Vagina (tissue), 2 donors: ENCODE measurements at regions not wholly inside any gene's neighbourhood (a gene's known extent, or its start where the extent isn't known, plus 50 kb on each side); places are given as distances from the start of the nearest gene placed in this dataset.

ENCODE experiments used
- DNase-seq, 2 donors: peaks; one replicate each; pipeline ENCODE4 v3.0.0-alpha.2; 2017; ENCODE audit errors: extremely low spot score in 2 of 2
- H3K27ac ChIP-seq: fragments of 200-600 bp; sonication (generic); one replicate; pipeline ENCODE4 v1.5.1; 2019
- H3K27me3 ChIP-seq: fragments of 200-600 bp; sonication (generic); one replicate; pipeline ENCODE4 v1.5.1; 2019
- H3K36me3 ChIP-seq, 2 donors: fragments of 200-600 bp; sonication (generic); one replicate each; pipeline ENCODE4 v1.5.1; 2017 to 2019
- H3K4me1 ChIP-seq: fragments of 200-600 bp; sonication (generic); one replicate; pipeline ENCODE4 v1.5.1; 2019
- H3K4me3 ChIP-seq, 2 donors: fragments of 200-600 bp; sonication (generic); 1 replicate in 1 of 2; 2 replicates in 1 of 2; pipeline ENCODE4 v1.5.1; 2016 to 2019
- H3K9me3 ChIP-seq: fragments of 200-600 bp; sonication (generic); one replicate; pipeline ENCODE4 v1.5.1; 2019
- POLR2A ChIP-seq, 2 donors: fragments of 450-650 bp; IDR thresholded peaks; one replicate each; pipeline ENCODE4 v1.6.1; 2017; ENCODE audit warnings: antibody characterized with exemption in 2 of 2, mild to moderate bottlenecking in 2 of 2, moderate library complexity in 2 of 2
- POLR2AphosphoS5 ChIP-seq, 2 donors: sonication (generic); formaldehyde crosslinking; IDR thresholded peaks; one replicate each; pipeline ENCODE4 v1.9.0; 2017; ENCODE audit warnings: antibody characterized with exemption in 2 of 2, mild to moderate bottlenecking in 2 of 2, low read depth in 1 of 2; ENCODE audit not compliant: insufficient read depth in 1 of 2
- intact Hi-C: fragments of 100-400 bp; cut with DNase I; formaldehyde crosslinking; loops from one replicate; pipeline ENCODE4 v1.15.1; 2023
- TF ChIP-seq, protein P1 (sequence below), 3 experiments: fragments of 450-650 bp in 2 of 3; fragments of 200-600 bp in 1 of 3; sonication (generic) in 1 of 3; IDR thresholded peaks; one replicate each; pipeline ENCODE4 v1.5.1; 2017 to 2019; ENCODE audit warnings: antibody characterized with exemption in 3 of 3, mild to moderate bottlenecking in 2 of 3, moderate library complexity in 2 of 3

DNA sequence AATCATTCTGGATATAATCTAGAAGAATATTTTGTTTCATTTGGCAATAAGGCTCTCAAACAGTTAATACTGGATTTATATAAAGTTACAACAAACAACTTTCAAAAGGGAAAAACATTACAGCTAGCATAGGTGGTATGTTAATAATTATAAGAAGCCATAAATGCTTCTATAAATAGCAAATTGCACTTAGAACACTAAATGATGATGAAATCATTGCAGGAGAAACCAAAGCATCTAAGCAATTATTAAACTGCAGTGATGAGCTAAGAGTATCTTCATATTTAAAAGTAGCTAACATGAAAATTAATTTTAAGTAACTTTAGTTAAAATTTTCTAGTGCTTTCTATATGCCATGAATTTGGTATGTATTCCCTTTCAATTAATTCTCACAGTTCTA, 189.5 kb downstream of the CENPC start:
- Histone ChIP-seq H3K4me1 (no peaks in the 10 kb centered on the region), H3K27me3 (no peaks in the 10 kb centered on the region), H3K27ac (no peak overlapping the region), H3K9me3 (no peaks in the 10 kb centered on the region), H3K4me3 (no peak overlapping the region), H3K36me3 (no peaks in the 10 kb centered on the region)
- intact Hi-C loops = no loop called here
- DNase-seq = no peak
- no peak for TF ChIP-seq POLR2AphosphoS5 (IDR thresholded peaks at IDR 0.05; ENCODE audit: insufficient read depth in 1 of 2, low read depth in 1 of 2)
- no peak for TF ChIP-seq POLR2A (IDR thresholded peaks at IDR 0.05)

DNA sequence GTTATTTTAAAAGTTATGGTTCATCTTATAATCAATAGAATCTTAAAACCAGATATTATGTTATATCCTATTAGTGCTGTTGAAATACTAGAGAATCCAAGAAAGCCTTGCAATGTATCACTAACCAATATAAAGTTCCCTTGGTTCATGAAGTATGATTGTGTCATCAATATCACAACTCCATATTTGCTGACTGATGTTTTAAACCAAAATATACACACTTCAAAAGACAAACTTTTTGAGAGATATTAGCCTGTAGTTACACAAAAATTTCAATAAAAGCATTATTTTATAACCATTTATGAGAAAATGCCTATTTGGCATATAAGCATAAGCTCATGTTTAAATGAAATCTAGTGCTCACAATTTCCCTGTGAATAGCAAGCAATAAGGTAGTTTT, 198.6 kb downstream of the CENPC start:
- no peak for TF ChIP-seq POLR2A (IDR thresholded peaks at IDR 0.05)
- TF ChIP-seq, protein P1, sequence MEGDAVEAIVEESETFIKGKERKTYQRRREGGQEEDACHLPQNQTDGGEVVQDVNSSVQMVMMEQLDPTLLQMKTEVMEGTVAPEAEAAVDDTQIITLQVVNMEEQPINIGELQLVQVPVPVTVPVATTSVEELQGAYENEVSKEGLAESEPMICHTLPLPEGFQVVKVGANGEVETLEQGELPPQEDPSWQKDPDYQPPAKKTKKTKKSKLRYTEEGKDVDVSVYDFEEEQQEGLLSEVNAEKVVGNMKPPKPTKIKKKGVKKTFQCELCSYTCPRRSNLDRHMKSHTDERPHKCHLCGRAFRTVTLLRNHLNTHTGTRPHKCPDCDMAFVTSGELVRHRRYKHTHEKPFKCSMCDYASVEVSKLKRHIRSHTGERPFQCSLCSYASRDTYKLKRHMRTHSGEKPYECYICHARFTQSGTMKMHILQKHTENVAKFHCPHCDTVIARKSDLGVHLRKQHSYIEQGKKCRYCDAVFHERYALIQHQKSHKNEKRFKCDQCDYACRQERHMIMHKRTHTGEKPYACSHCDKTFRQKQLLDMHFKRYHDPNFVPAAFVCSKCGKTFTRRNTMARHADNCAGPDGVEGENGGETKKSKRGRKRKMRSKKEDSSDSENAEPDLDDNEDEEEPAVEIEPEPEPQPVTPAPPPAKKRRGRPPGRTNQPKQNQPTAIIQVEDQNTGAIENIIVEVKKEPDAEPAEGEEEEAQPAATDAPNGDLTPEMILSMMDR (IDR thresholded peaks at IDR 0.05) = no peak
- TF ChIP-seq POLR2AphosphoS5 (IDR thresholded peaks at IDR 0.05; ENCODE audit: insufficient read depth in 1 of 2, low read depth in 1 of 2) = no peak
- H3K9me3 ChIP-seq = no peaks in the 10 kb centered on the region
- no peaks in the 10 kb centered on the region for H3K27me3 ChIP-seq
- no peak overlapping the region for H3K27ac ChIP-seq
- H3K36me3 ChIP-seq = no peaks in the 10 kb centered on the region
- intact Hi-C loops = no loop called here
- DNase-seq = no peak
- H3K4me3 ChIP-seq = no peak overlapping the region
- H3K4me1 ChIP-seq = no peaks in the 10 kb centered on the region

DNA sequence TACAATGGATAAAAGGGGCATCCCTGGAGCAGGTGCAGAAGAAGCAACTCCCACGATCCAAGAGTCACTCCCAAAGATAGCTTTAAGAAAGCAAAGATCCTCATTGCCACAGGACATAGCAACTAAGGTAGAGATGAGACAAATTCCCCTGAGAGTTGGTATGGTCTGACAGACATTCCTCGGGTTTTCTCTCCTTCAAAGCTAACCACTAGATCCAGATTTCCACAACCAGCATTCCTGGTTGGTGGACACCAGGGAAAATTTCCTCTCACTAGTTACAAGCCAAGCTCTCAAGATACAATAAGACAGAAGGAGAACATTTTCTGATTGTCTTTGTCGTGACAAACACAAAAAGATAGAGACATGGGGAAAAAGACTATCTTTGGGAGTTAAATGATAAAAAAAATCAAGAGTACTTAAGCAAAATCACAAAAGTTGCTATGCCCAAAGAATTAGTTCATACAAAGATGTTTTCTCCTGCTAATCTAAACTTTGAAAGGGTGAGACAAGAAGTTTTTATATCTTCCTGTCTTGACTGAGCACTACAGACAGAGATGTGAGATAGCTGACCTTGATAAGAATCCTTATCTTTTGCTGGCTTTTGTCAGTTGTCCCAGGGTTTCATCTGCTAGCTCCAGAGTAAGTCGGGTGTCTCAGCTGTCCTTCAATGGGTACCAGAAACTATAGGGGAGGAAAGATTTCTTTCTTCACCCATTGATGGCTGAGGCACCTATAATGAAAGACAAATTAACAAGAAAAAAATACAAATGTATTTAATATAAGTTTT, 200.5 kb downstream of the CENPC start:
- Histone ChIP-seq H3K4me3 (no peak overlapping the region), H3K4me1 (no peaks in the 10 kb centered on the region), H3K9me3 (no peaks in the 10 kb centered on the region), H3K27ac (no peak overlapping the region), H3K36me3 (no peaks in the 10 kb centered on the region), H3K27me3 (no peaks in the 10 kb centered on the region)
- intact Hi-C loops = no loop called here
- TF ChIP-seq, protein P1 (IDR thresholded peaks at IDR 0.05) = no peak
- TF ChIP-seq POLR2A (IDR thresholded peaks at IDR 0.05) = no peak
- TF ChIP-seq POLR2AphosphoS5 (IDR thresholded peaks at IDR 0.05; ENCODE audit: insufficient read depth in 1 of 2, low read depth in 1 of 2) = no peak
- DNase-seq = no peak

DNA sequence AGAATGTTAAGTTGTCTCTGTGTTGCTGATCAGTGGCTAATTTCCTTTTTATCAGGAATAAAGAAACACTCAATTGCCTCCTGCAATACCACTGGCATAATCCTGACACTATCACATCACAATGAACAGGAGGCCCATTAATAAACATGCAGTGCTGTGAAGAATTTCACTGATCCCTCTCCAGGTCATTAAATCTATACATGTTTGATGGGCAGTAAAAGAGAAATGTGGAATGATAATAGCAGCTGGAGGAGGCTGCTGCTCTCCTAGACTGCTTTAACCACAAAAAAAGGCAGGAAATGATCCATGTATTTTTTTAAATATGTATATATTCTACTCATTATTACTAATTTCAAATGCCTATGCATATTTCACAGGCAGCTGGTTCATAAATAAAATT, 202.1 kb downstream of the CENPC start:
- H3K36me3 ChIP-seq = no peaks in the 10 kb centered on the region
- intact Hi-C loops = no loop called here
- no peak overlapping the region for H3K27ac ChIP-seq
- H3K9me3 ChIP-seq = no peaks in the 10 kb centered on the region
- no peak overlapping the region for H3K4me3 ChIP-seq
- no peak for DNase-seq
- TF ChIP-seq POLR2A (IDR thresholded peaks at IDR 0.05) (no peak), POLR2AphosphoS5 (IDR thresholded peaks at IDR 0.05; ENCODE audit: insufficient read depth in 1 of 2, low read depth in 1 of 2) (no peak)
- TF ChIP-seq, protein P1 (IDR thresholded peaks at IDR 0.05) = no peak
- H3K4me1 ChIP-seq = no peaks in the 10 kb centered on the region
- H3K27me3 ChIP-seq = no peaks in the 10 kb centered on the region

DNA sequence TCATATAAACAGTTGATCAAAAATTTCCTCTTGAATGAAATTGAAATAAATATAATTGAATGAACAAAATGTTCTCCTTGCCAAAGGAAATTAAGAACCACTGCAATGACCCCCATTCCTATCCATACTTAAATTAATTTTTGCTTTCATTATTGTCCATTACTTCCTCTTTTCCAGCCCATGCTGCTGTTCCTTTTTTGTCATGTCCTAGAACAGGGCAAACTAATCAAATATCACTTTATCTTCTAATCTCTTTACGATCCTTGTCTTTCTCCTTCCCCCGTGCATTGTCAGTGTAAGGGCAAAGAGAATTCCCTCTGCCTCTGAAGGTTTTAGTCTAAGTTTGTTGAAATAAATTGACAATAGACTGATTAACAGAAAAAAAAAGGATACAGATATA, 203.0 kb downstream of the CENPC start:
- no peak for DNase-seq
- H3K36me3 ChIP-seq = no peaks in the 10 kb centered on the region
- H3K27me3 ChIP-seq = no peaks in the 10 kb centered on the region
- TF ChIP-seq POLR2A (IDR thresholded peaks at IDR 0.05) (no peak), POLR2AphosphoS5 (IDR thresholded peaks at IDR 0.05; ENCODE audit: insufficient read depth in 1 of 2, low read depth in 1 of 2) (no peak)
- TF ChIP-seq, protein P1 (IDR thresholded peaks at IDR 0.05) = no peak
- no peaks in the 10 kb centered on the region for H3K9me3 ChIP-seq
- no peaks in the 10 kb centered on the region for H3K4me1 ChIP-seq
- intact Hi-C loops = no loop called here
- no peak overlapping the region for H3K4me3 ChIP-seq
- no peak overlapping the region for H3K27ac ChIP-seq
